Ishikawa (cell line): ENCODE measurements at regions not wholly inside any gene's neighbourhood (a gene's known extent, or its start where the extent isn't known, plus 50 kb on each side); places are given as distances from the start of the nearest gene placed in this dataset.

ENCODE experiments used
- CEBPB ChIP-seq: IDR thresholded peaks from 2 replicates; pipeline ENCODE4 v1.6.1; 2012
- CREB1 ChIP-seq: IDR thresholded peaks from 2 replicates; pipeline ENCODE4 v1.6.1; 2012; ENCODE audit warnings: low read depth
- EGR1 ChIP-seq: IDR thresholded peaks from 2 replicates; pipeline ENCODE4 v1.6.1; 2012
- EP300 ChIP-seq: IDR thresholded peaks from 2 replicates; pipeline ENCODE4 v1.6.1; 2012; ENCODE audit warnings: borderline replicate concordance
- FOXM1 ChIP-seq: IDR thresholded peaks from 2 replicates; pipeline ENCODE4 v1.6.1; 2012; ENCODE audit warnings: low read depth, borderline replicate concordance
- NFIC ChIP-seq: IDR thresholded peaks from 2 replicates; pipeline ENCODE4 v1.6.1; 2012
- RAD21 ChIP-seq: IDR thresholded peaks from 2 replicates; pipeline ENCODE4 v1.6.1; 2012; ENCODE audit warnings: low read depth
- TAF1 ChIP-seq: IDR thresholded peaks from 2 replicates; pipeline ENCODE4 v1.6.1; 2012; ENCODE audit warnings: low read depth, mild to moderate bottlenecking
- TCF12 ChIP-seq: IDR thresholded peaks from 2 replicates; pipeline ENCODE4 v1.6.1; 2012; ENCODE audit warnings: low read depth
- TEAD4 ChIP-seq: IDR thresholded peaks from 2 replicates; pipeline ENCODE4 v1.6.1; 2012
- YY1 ChIP-seq: IDR thresholded peaks from 2 replicates; pipeline ENCODE4 v1.6.1; 2012; ENCODE audit warnings: low read depth
- ZBTB7A ChIP-seq: IDR thresholded peaks from 2 replicates; pipeline ENCODE4 v1.6.1; 2012; ENCODE audit warnings: low read depth
- TF ChIP-seq, protein P1 (sequence below): IDR thresholded peaks from 2 replicates; pipeline ENCODE4 v1.6.1; 2012
- TF ChIP-seq, protein P2 (sequence below): IDR thresholded peaks from 2 replicates; pipeline ENCODE4 v1.6.1; 2012; ENCODE audit warnings: low read depth, mild to moderate bottlenecking
- TF ChIP-seq, protein P3 (sequence below): IDR thresholded peaks from 2 replicates; pipeline ENCODE4 v1.6.1; 2012

DNA sequence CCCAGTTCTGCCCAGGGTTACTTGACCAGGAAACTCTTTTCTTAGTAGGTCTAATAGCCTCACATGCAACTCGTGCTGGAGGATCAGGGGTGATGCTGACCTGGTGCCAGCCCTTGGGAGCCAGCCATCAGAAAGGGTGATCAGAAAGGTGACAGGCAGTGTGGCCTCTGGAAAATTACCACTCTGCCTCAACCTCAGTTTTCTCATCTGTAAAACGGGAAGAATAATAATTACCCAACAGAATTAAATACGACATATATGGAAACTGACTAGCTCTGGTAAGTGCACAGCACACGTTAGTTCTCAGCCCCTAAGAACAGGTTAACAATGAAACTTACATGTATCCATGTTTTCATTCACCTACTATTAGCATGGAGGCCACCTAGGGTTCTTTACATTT, 157.6 kb downstream of the EN1 start:
- TF ChIP-seq ZBTB7A (no peak), NFIC (no peak), CREB1 (no peak), FOXM1 (no peak), TEAD4 (no peak), TAF1 (no peak), YY1 (no peak), EGR1 (no peak), CEBPB (no peak), RAD21 (no peak), EP300 (no peak), TCF12 (no peak)
- TF ChIP-seq, protein P1, sequence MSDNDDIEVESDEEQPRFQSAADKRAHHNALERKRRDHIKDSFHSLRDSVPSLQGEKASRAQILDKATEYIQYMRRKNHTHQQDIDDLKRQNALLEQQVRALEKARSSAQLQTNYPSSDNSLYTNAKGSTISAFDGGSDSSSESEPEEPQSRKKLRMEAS, result no peak
- TF ChIP-seq, protein P2, sequence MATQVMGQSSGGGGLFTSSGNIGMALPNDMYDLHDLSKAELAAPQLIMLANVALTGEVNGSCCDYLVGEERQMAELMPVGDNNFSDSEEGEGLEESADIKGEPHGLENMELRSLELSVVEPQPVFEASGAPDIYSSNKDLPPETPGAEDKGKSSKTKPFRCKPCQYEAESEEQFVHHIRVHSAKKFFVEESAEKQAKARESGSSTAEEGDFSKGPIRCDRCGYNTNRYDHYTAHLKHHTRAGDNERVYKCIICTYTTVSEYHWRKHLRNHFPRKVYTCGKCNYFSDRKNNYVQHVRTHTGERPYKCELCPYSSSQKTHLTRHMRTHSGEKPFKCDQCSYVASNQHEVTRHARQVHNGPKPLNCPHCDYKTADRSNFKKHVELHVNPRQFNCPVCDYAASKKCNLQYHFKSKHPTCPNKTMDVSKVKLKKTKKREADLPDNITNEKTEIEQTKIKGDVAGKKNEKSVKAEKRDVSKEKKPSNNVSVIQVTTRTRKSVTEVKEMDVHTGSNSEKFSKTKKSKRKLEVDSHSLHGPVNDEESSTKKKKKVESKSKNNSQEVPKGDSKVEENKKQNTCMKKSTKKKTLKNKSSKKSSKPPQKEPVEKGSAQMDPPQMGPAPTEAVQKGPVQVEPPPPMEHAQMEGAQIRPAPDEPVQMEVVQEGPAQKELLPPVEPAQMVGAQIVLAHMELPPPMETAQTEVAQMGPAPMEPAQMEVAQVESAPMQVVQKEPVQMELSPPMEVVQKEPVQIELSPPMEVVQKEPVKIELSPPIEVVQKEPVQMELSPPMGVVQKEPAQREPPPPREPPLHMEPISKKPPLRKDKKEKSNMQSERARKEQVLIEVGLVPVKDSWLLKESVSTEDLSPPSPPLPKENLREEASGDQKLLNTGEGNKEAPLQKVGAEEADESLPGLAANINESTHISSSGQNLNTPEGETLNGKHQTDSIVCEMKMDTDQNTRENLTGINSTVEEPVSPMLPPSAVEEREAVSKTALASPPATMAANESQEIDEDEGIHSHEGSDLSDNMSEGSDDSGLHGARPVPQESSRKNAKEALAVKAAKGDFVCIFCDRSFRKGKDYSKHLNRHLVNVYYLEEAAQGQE, result no peak
- TF ChIP-seq, protein P3, sequence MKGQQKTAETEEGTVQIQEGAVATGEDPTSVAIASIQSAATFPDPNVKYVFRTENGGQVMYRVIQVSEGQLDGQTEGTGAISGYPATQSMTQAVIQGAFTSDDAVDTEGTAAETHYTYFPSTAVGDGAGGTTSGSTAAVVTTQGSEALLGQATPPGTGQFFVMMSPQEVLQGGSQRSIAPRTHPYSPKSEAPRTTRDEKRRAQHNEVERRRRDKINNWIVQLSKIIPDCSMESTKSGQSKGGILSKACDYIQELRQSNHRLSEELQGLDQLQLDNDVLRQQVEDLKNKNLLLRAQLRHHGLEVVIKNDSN, result no peak

DNA sequence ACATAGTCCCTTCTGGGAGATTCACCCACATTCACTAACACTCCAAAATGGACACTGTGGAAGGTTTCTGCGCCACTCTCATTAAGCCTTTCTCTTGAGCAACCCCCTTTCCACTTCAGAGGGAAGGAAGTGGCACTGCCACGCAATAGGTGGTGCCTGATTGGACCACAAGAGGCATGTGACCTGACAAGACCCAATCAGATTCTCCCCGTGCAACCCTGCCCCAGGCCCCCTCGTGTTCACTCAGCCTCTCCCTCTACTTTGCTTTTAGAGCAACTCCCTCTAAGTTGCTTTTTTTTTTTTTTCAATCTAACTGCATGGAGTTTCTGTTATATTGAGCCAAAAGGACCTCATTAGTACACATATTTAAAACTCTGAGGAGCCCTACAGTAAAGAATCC, 158.0 kb downstream of the EN1 start:
- TF ChIP-seq, protein P1, result no peak
- TF ChIP-seq, protein P3, result 0 out of 2 replicates have a peak, but pooled peaks have one; percentile 10
- no peak for TF ChIP-seq YY1
- no peak for TF ChIP-seq CREB1

DNA sequence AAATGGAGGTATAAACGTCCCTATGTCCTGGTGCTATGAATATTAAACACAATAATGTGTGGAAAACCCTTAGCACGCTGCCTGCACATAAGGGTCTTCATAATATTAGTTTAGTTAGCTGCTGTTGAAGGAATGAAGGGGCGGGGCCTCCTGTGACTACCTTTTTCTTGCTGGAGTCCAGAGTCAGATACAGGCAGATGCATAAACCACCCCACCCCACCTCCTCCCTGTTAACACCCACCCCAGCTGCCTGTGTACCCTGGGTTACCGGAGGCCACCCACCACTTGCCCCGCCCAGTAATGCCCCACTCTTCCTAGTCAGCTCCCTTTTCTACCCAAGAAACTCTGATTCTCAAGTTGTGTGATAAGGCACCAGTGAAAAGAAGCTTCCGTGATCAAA, 158.4 kb downstream of the EN1 start:
- TF ChIP-seq TCF12 (no peak), NFIC (no peak), ZBTB7A (no peak), EP300 (no peak), CEBPB (no peak), FOXM1 (no peak), EGR1 (no peak), TEAD4 (no peak), RAD21 (no peak), YY1 (no peak), CREB1 (no peak), TAF1 (no peak)
- TF ChIP-seq, protein P2, result no peak
- TF ChIP-seq, protein P1, result no peak

DNA sequence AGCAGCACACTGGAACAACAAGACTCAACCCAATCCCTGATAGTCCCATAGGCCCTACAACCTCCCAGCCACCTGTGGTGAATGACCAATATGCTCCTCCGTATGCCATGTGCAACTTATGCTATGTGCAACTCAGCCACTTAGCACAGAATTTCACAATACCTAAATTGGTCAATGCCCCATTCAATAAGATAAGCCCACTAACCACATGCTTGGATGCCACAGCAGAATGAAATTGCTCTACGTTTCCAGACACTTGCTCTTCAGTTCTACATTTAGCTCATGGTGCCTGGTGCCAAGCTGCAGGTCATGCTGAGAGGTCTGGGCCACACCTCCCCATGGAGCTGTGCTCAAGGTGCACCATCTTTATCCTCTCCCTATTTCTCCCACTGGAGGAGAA, 159.8 kb downstream of the EN1 start:
- TF ChIP-seq EP300 (no peak), FOXM1 (no peak), TAF1 (no peak), RAD21 (no peak), CEBPB (no peak), TEAD4 (no peak), ZBTB7A (no peak), EGR1 (no peak), CREB1 (no peak), YY1 (no peak), NFIC (no peak), TCF12 (no peak)
- TF ChIP-seq, protein P2, result no peak
- TF ChIP-seq, protein P3, result no peak
- TF ChIP-seq, protein P1, result no peak
